Transverse colon (tissue), 4 donors: ENCODE measurements at regions not wholly inside any gene's neighbourhood (a gene's known extent, or its start where the extent isn't known, plus 50 kb on each side); places are given as distances from the start of the nearest gene placed in this dataset.

Experiments
- DNase-seq: peaks from one replicate; pipeline ENCODE4 v3.0.0-alpha.2; 2019
- H3K27ac ChIP-seq, 4 donors: fragments of 200-600 bp; sonication (generic); 2 replicates each; pipeline ENCODE4 v1.5.1; 2016 to 2018; ENCODE audit warnings: inconsistent platforms in 4 of 4
- H3K27me3 ChIP-seq: fragments of 200-600 bp; sonication (generic); 2 replicates; pipeline ENCODE4 v1.5.1; 2017; ENCODE audit warnings: inconsistent platforms
- H3K36me3 ChIP-seq, 4 donors: fragments of 200-600 bp; sonication (generic); 2 replicates each; pipeline ENCODE4 v1.5.1; 2017 to 2019; ENCODE audit warnings: inconsistent platforms in 4 of 4
- H3K4me1 ChIP-seq, 4 donors: fragments of 200-600 bp; sonication (generic); 2 replicates each; pipeline ENCODE4 v1.5.1; 2017 to 2020; ENCODE audit warnings: inconsistent platforms in 4 of 4
- H3K4me3 ChIP-seq, 4 donors: fragments of 200-600 bp; sonication (generic); 1 replicate in 1 of 4; 2 replicates in 3 of 4; pipeline versions ENCODE4 v1.5.1 to v1.6.1; 2017 to 2019; ENCODE audit warnings: inconsistent platforms in 4 of 4
- H3K9me3 ChIP-seq, 2 donors: fragments of 200-600 bp; sonication (generic); 2 replicates each; pipeline ENCODE4 v1.5.1; 2017 to 2019; ENCODE audit warnings: inconsistent platforms in 2 of 2
- CTCF ChIP-seq, 5 experiments: fragments of 200-600 bp in 3 of 5; fragments of 450-650 bp in 2 of 5; sonication (generic) in 3 of 5; IDR thresholded peaks; 1 replicate in 2 of 5; 2 replicates in 3 of 5; pipeline ENCODE4 v1.5.1; 2016 to 2017; ENCODE audit warnings: antibody characterized with exemption in 5 of 5, inconsistent platforms in 3 of 5, mild to moderate bottlenecking in 2 of 5, moderate library complexity in 1 of 5
- EP300 ChIP-seq: sonication (generic); formaldehyde crosslinking; IDR thresholded peaks from one replicate; pipeline ENCODE4 v1.6.1; 2017; ENCODE audit warnings: antibody characterized with exemption, low read depth
- POLR2A ChIP-seq: fragments of 450-650 bp; IDR thresholded peaks from one replicate; pipeline ENCODE4 v1.6.1; 2016; ENCODE audit warnings: antibody characterized with exemption, mild to moderate bottlenecking, moderate library complexity
- POLR2AphosphoS5 ChIP-seq, 3 donors: sonication (generic); formaldehyde crosslinking; IDR thresholded peaks; one replicate each; pipeline ENCODE4 v1.6.1; 2016; ENCODE audit warnings: antibody characterized with exemption in 3 of 3
- WGBS, 2 donors: methylation state at CpG; one replicate each; pipeline ENCODE4 v1.1.5; 2018; ENCODE audit warnings: low coverage in 1 of 2; 5-methylcytosine and 5-hydroxymethylcytosine counted together
- in situ Hi-C, 4 donors: fragments of 200-750 bp; cut with MboI; loops; one replicate each; pipeline versions ENCODE4 v1.15.0 to v1.15.1; 2017; ENCODE audit warnings: low sequenced_read_pairs in 3 of 4, low pct_ligation_motif_present in 1 of 4, low pct_unique_long_range_greater_than_20kb in 1 of 4
- intact Hi-C: fragments of 100-400 bp; cut with DNase I; formaldehyde crosslinking; loops from one replicate; pipeline ENCODE4 v1.15.1; 2023; ENCODE audit warnings: low total_unique reads

- H3K9me3 ChIP-seq: no peaks in the 10 kb centered on the region
- intact Hi-C loops (no loop called here), in situ Hi-C loops (no loop called here)
Observed at GRCh38 chr1:115436596-115436995, 98.5 kb upstream of the NGF start.

GRCh38 chr1:115433483-115433882 is 95.4 kb upstream of the NGF start:
- DNase-seq: no peak
- intact Hi-C loops (no loop called here), in situ Hi-C loops (no loop called here)
- H3K36me3 ChIP-seq: no peaks in the 10 kb centered on the region
- H3K4me3 ChIP-seq: no peak overlapping the region
- H3K9me3 ChIP-seq: no peaks in the 10 kb centered on the region
- no peaks in the 10 kb centered on the region for H3K4me1 ChIP-seq
- 67 to 80% methylated on average over 6 of the region's 6 CpGs for WGBS, 2 donors
- no peak overlapping the region for H3K27ac ChIP-seq
- no peaks in the 10 kb centered on the region for H3K27me3 ChIP-seq
- no peak for TF ChIP-seq POLR2A
- TF ChIP-seq EP300: no peak
- TF ChIP-seq CTCF (IDR thresholded peaks at IDR 0.05): no peak
- TF ChIP-seq POLR2AphosphoS5 (IDR thresholded peaks at IDR 0.05): no peak

More at GRCh38 chr1:115436596-115436995, 98.5 kb upstream of the NGF start:
- Histone ChIP-seq H3K27ac (no peak overlapping the region), H3K36me3 (no peaks in the 10 kb centered on the region), H3K27me3 (no peaks in the 10 kb centered on the region), H3K4me3 (no peak overlapping the region), H3K4me1 (no peaks in the 10 kb centered on the region)
- TF ChIP-seq POLR2AphosphoS5 (IDR thresholded peaks at IDR 0.05) (no peak), CTCF (IDR thresholded peaks at IDR 0.05) (no peak), POLR2A (no peak)
- DNase-seq: no peak

DNA sequence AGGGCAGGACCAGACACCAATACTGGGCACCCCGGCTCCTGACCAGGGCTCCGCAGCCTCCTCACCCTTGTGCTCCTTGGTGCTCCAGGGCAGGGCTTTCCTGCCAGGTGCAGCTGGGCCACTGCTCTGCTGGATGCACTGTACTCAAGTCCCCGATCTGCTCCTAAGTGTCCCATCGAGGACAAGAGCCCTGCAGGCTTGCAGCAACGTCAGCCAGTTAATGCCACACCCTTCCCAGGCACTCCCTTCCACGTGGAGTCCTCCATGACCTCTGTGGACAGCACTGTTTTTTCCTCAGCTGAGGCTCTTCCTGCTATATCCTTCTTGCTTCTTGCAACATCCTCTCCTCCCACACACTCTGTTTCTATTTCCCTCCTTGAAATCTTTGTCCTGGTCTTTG is 94.0 kb upstream of the NGF start:
- no peaks in the 10 kb centered on the region for H3K27me3 ChIP-seq
- H3K9me3 ChIP-seq: no peaks in the 10 kb centered on the region
- intact Hi-C loops: no loop called here
- H3K27ac ChIP-seq: no peak overlapping the region
- 42% methylated on average over 6 of the region's 6 CpGs; no CpG with 5 or more reads in 1 of the 2 donors for WGBS, 2 donors
- H3K36me3 ChIP-seq: no peaks in the 10 kb centered on the region
- H3K4me1 ChIP-seq: no peaks in the 10 kb centered on the region
- no peak overlapping the region for H3K4me3 ChIP-seq
- DNase-seq: no peak
- TF ChIP-seq POLR2AphosphoS5 (IDR thresholded peaks at IDR 0.05) (no peak), CTCF (IDR thresholded peaks at IDR 0.05) (no peak), POLR2A (no peak), EP300 (no peak)
- in situ Hi-C loops: no loop called here

- DNase-seq: no peak
- intact Hi-C loops: no loop called here
Observed at GRCh38 chr1:115430441-115431158, 92.6 kb upstream of the NGF start.

More at GRCh38 chr1:115430441-115431158, 92.6 kb upstream of the NGF start:
- no peak overlapping the region for H3K27ac ChIP-seq
- no peaks in the 10 kb centered on the region for H3K9me3 ChIP-seq
- no peaks in the 10 kb centered on the region for H3K27me3 ChIP-seq
- no peak overlapping the region for H3K4me3 ChIP-seq
- TF ChIP-seq POLR2AphosphoS5 (IDR thresholded peaks at IDR 0.05): no peak
- no peak for TF ChIP-seq EP300
- no peak for TF ChIP-seq CTCF (IDR thresholded peaks at IDR 0.05)
- no peak for TF ChIP-seq POLR2A
- H3K4me1 ChIP-seq: no peaks in the 10 kb centered on the region
- 68 to 73% methylated on average over 6 to 7 of the region's 7 CpGs for WGBS, 2 donors
- H3K36me3 ChIP-seq: no peaks in the 10 kb centered on the region
- in situ Hi-C loops: no loop called here
